ENCODE measurements at regions not wholly inside any gene's neighbourhood (a gene's known extent, or its start where the extent isn't known, plus 50 kb on each side); places are given as distances from the start of the nearest gene placed in this dataset.

- Histone ChIP-seq H3K27me3 (ENCODE audit: insufficient read depth, low read depth, severe bottlenecking) (no peaks in the 10 kb centered on the region), H3K27ac (no peak overlapping the region), H3K9me3 (ENCODE audit: severe bottlenecking) (no peaks in the 10 kb centered on the region), H3K4me3 (ENCODE audit: low read depth, low read length) (no peak overlapping the region), H3K36me3 (no peaks in the 10 kb centered on the region)
- TF ChIP-seq, protein P1, sequence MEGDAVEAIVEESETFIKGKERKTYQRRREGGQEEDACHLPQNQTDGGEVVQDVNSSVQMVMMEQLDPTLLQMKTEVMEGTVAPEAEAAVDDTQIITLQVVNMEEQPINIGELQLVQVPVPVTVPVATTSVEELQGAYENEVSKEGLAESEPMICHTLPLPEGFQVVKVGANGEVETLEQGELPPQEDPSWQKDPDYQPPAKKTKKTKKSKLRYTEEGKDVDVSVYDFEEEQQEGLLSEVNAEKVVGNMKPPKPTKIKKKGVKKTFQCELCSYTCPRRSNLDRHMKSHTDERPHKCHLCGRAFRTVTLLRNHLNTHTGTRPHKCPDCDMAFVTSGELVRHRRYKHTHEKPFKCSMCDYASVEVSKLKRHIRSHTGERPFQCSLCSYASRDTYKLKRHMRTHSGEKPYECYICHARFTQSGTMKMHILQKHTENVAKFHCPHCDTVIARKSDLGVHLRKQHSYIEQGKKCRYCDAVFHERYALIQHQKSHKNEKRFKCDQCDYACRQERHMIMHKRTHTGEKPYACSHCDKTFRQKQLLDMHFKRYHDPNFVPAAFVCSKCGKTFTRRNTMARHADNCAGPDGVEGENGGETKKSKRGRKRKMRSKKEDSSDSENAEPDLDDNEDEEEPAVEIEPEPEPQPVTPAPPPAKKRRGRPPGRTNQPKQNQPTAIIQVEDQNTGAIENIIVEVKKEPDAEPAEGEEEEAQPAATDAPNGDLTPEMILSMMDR (IDR thresholded peaks at IDR 0.05; ENCODE audit: low read depth, low read length), result no peak
- DNase-seq, result no peak
These were observed 315.0 kb downstream of the TGFB2 start for GRCh38 chr1:218659911-218660677.

DNA sequence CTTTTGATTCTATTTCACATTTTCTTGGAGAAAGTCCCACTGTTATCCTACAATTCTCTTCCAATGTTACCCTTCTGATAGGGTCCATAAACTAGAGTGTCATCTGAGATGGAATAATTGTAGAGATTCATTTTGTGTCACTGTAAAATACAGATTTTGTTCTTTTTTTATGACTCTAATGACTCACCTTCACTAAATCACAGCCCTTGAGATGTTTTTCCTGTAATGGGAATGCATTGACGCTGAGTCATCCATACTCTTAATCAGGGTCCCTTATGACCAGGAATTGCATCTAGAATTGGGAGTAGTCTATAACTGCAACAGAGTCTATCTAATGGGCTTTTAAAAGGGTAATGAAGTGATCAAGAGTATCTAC is 315.5 kb downstream of the TGFB2 start:
- Histone ChIP-seq H3K27ac (no peak overlapping the region), H3K9me3 (ENCODE audit: severe bottlenecking) (no peaks in the 10 kb centered on the region), H3K36me3 (no peaks in the 10 kb centered on the region), H3K27me3 (ENCODE audit: insufficient read depth, low read depth, severe bottlenecking) (no peaks in the 10 kb centered on the region), H3K4me3 (ENCODE audit: low read depth, low read length) (no peak overlapping the region)
- no peak for DNase-seq
- TF ChIP-seq, protein P1 (IDR thresholded peaks at IDR 0.05; ENCODE audit: low read depth, low read length), result no peak

DNA sequence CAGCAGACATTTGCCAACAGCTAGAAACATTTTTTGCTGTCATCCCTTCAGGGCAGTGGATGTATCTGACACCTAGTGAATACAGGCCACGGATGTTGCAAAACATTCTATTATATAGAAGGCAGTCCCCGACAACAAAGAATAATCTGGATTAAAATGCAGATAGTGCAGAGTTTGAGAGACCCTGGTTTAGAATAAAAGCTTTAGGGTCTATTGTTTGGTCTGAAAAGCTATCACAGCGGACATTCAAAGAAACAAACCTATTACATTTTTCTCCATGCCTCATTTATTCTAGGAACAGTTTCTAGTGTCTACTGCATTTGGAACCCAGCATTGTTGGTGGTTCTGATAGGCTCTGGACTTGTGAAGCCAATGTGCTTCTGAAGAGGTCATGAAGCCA is 316.3 kb downstream of the TGFB2 start:
- no peak for DNase-seq
- Histone ChIP-seq H3K36me3 (no peaks in the 10 kb centered on the region), H3K4me3 (ENCODE audit: low read depth, low read length) (no peak overlapping the region), H3K27ac (no peak overlapping the region), H3K9me3 (ENCODE audit: severe bottlenecking) (no peaks in the 10 kb centered on the region), H3K27me3 (ENCODE audit: insufficient read depth, low read depth, severe bottlenecking) (no peaks in the 10 kb centered on the region)
- TF ChIP-seq, protein P1 (IDR thresholded peaks at IDR 0.05; ENCODE audit: low read depth, low read length), result no peak

DNA sequence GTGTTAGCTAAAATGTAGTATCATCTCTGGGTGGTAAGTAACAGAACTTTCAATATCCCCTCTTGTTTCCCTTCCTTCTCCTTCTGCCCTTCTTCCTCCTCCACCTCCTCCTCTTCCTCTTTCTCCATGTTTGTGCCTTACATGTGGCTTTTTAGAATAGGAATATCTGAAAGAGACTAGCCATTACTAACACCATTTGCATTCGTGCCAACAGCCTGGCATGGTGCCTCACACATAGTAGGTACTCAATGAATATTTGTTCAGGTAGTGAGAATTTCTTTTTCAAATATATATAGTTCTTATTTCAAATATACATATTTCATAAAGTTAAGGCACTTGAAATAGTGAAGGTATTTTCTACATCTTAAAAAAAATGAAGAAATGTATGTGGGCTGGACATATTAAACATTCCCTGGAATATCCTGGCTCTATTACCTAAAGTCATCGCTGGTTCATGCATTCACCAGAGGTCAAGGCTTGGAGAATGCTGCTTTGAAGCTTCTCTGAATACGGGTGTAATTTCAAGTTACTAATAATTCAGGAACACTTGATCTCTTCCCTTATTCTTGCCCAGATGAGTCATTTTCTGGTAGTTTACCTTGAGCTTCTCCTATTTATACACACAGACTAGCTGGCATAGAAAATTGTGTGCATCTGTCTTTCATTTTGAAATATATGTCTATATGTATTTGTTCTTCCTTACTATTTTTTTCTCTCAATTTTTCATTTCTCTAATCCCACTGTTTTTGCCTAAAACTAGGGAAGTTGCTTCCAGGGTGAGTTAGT is 319.4 kb downstream of the TGFB2 start:
- no peaks in the 10 kb centered on the region for H3K9me3 ChIP-seq (ENCODE audit: severe bottlenecking)
- no peak overlapping the region for H3K4me3 ChIP-seq (ENCODE audit: low read depth, low read length)
- no peaks in the 10 kb centered on the region for H3K27me3 ChIP-seq (ENCODE audit: insufficient read depth, low read depth, severe bottlenecking)
- no peak overlapping the region for H3K27ac ChIP-seq
- TF ChIP-seq, protein P1 (IDR thresholded peaks at IDR 0.05; ENCODE audit: low read depth, low read length), result no peak
- no peak for DNase-seq
- H3K36me3 ChIP-seq, result no peaks in the 10 kb centered on the region

- Histone ChIP-seq H3K4me3 (ENCODE audit: low read depth, low read length) (no peak overlapping the region), H3K27me3 (ENCODE audit: insufficient read depth, low read depth, severe bottlenecking) (no peaks in the 10 kb centered on the region), H3K27ac (no peak overlapping the region), H3K9me3 (ENCODE audit: severe bottlenecking) (no peaks in the 10 kb centered on the region), H3K36me3 (no peaks in the 10 kb centered on the region)
- TF ChIP-seq, protein P1 (IDR thresholded peaks at IDR 0.05; ENCODE audit: low read depth, low read length), result no peak
- DNase-seq, result no peak
These were observed 320.1 kb downstream of the TGFB2 start for GRCh38 chr1:218665221-218665620.
